ENCODE measurements at regions not wholly inside any gene's neighbourhood (a gene's known extent, or its start where the extent isn't known, plus 50 kb on each side); places are given as distances from the start of the nearest gene placed in this dataset.

DNA sequence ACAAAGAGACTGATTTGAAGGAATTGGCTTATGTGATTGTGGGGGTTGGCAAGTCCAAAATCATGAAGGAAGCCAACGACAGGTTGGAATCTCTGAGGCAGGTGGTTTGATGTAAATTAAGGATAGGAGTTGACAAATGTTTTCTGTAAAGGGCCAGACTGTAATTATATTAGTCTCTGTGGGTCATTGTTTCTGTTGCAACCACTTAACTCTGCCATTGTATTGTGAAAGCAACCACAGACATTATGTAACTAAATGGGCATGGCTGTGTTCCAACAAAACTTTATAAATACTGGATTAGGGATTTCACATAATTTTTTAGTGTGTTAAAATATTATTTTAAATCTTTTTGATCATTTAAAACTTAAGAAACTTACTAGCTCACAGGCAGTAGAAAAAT lies 199.2 kb upstream of the MYLIP start (continued):
- no peak for TF ChIP-seq CREB1 (CRISPR knock-in tag; IDR thresholded peaks at IDR 0.05; ENCODE audit: low read depth)

DNA sequence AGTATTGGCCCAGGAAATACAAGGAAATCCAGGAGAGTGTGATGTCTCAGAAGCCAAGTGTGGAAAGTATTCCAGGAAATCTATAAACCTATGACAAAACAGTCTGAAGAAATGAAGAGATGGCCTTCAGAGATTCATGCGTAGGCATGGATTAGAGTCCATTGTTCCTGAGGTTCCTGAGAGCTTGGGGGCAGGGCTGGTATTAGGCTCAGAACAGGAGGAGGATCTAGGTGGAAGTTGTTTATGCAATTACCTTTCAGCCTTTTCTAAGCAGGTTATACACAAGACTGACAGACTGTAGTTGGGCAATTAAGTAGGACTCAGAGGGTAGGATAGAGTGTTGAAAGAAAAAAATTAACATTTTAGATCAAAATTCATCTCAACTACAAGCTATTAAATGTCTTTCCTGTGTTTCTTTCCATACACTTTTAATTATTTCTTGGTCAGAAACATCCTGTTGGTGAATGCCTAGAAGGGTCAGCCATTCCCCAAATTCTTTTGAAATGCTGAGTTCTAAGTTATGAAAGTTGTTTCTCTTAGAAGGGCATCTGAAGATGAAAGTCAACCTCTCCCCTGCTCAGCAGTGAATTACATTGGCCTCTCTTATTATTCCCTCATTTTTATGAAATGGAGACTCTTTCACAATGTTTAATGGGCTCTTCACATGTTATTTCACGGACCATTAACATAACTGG lies 201.2 kb upstream of the MYLIP start:
- no peak overlapping the region for H3K4me3 Mint-ChIP-seq

DNA sequence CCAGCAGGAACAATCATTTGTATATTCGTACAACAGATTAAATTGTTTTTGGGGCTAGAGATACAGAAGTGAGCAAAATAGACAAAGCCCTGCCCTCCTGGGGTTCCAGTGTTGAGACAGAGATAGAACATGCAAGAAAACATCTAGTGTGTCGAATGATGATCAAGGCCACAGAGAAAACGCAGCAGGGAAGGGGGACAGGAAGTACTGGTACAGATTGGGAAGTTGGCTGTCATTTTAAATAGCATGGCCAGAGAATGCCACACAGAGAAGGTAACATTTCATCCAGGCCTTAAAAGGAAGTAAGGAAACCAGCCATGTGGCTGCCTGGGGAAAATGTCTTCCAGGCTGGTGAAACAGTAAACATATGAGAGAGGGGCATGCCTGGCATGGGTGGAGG lies 202.6 kb upstream of the MYLIP start:
- H3K4me1 Mint-ChIP-seq, result peaks cover 2% of the 10 kb centered on the region; the same call in 2 of the 3 replicates
- Histone ChIP-seq H3K9me2 (ENCODE audit: insufficient read depth) (peaks cover 24% of the 10 kb centered on the region), H3K27me3 (ENCODE audit: insufficient read depth) (no peaks in the 10 kb centered on the region), H3K27ac (ENCODE audit: low read depth) (no peak overlapping the region), H3K79me2 (replicated peaks; ENCODE audit: insufficient read depth) (no peaks in the 10 kb centered on the region), H3F3A (replicated peaks; ENCODE audit: low read depth) (no peaks in the 10 kb centered on the region), H4K20me1 (replicated peaks; ENCODE audit: insufficient read depth) (no peaks in the 10 kb centered on the region), H3K4me1 (ENCODE audit: insufficient read depth) (no peaks in the 10 kb centered on the region), H2AFZ (no peak overlapping the region), H3K4me2 (no peak overlapping the region), H3K36me3 (ENCODE audit: insufficient read depth) (0 out of 2 replicates have a peak, but pooled peaks cover 14% of the 10 kb centered on the region), H3K4me3 (no peak overlapping the region)
- H3K4me3 Mint-ChIP-seq, result no peak overlapping the region
- peaks cover 26% of the 10 kb centered on the region for H3K9me3 Mint-ChIP-seq
- no peak for DNase-seq (ENCODE audit: low spot score)
- peaks cover 27% of the 10 kb centered on the region for H3K36me3 Mint-ChIP-seq (ENCODE audit: low read depth)
- no peak for ATAC-seq
- H3K27me3 Mint-ChIP-seq (ENCODE audit: insufficient read depth, low read depth, poor library complexity), result peaks cover 9% of the 10 kb centered on the region
- H3K27ac Mint-ChIP-seq, result no peak overlapping the region
- TF ChIP-seq, protein P1, sequence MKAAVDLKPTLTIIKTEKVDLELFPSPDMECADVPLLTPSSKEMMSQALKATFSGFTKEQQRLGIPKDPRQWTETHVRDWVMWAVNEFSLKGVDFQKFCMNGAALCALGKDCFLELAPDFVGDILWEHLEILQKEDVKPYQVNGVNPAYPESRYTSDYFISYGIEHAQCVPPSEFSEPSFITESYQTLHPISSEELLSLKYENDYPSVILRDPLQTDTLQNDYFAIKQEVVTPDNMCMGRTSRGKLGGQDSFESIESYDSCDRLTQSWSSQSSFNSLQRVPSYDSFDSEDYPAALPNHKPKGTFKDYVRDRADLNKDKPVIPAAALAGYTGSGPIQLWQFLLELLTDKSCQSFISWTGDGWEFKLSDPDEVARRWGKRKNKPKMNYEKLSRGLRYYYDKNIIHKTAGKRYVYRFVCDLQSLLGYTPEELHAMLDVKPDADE (IDR thresholded peaks at IDR 0.05), result no peak
- no peak for TF ChIP-seq JUNB (IDR thresholded peaks at IDR 0.05; ENCODE audit: unreplicated experiment)
- TF ChIP-seq POLR2AphosphoS5 (IDR thresholded peaks at IDR 0.05; ENCODE audit: low read depth), result no peak

More for the DNA sequence above, 201.2 kb upstream of the MYLIP start:
- Mint-ChIP-seq H3K36me3 (ENCODE audit: low read depth) (peaks cover 40% of the 10 kb centered on the region), H3K27ac (no peak overlapping the region), H3K9me3 (peaks cover 40% of the 10 kb centered on the region), H3K27me3 (ENCODE audit: insufficient read depth, low read depth, poor library complexity) (peaks cover 11% of the 10 kb centered on the region), H3K4me1 (peaks cover 2% of the 10 kb centered on the region; the same call in 2 of the 3 replicates)
- Histone ChIP-seq H3K27ac (ENCODE audit: low read depth) (no peak overlapping the region), H2AFZ (no peak overlapping the region), H3K4me3 (no peak overlapping the region), H3K79me2 (replicated peaks; ENCODE audit: insufficient read depth) (no peaks in the 10 kb centered on the region), H4K20me1 (replicated peaks; ENCODE audit: insufficient read depth) (no peaks in the 10 kb centered on the region), H3K36me3 (ENCODE audit: insufficient read depth) (0 out of 2 replicates have a peak, but pooled peaks cover 14% of the 10 kb centered on the region), H3K27me3 (ENCODE audit: insufficient read depth) (no peaks in the 10 kb centered on the region), H3K9me2 (ENCODE audit: insufficient read depth) (peaks cover 18% of the 10 kb centered on the region), H3K4me2 (no peak overlapping the region), H3F3A (replicated peaks; ENCODE audit: low read depth) (no peaks in the 10 kb centered on the region), H3K4me1 (ENCODE audit: insufficient read depth) (no peaks in the 10 kb centered on the region)
- ATAC-seq (no peak), DNase-seq (ENCODE audit: low spot score) (no peak)
- no peak for TF ChIP-seq NANOG (IDR thresholded peaks at IDR 0.05; ENCODE audit: borderline replicate concordance)
- TF ChIP-seq, protein P2, sequence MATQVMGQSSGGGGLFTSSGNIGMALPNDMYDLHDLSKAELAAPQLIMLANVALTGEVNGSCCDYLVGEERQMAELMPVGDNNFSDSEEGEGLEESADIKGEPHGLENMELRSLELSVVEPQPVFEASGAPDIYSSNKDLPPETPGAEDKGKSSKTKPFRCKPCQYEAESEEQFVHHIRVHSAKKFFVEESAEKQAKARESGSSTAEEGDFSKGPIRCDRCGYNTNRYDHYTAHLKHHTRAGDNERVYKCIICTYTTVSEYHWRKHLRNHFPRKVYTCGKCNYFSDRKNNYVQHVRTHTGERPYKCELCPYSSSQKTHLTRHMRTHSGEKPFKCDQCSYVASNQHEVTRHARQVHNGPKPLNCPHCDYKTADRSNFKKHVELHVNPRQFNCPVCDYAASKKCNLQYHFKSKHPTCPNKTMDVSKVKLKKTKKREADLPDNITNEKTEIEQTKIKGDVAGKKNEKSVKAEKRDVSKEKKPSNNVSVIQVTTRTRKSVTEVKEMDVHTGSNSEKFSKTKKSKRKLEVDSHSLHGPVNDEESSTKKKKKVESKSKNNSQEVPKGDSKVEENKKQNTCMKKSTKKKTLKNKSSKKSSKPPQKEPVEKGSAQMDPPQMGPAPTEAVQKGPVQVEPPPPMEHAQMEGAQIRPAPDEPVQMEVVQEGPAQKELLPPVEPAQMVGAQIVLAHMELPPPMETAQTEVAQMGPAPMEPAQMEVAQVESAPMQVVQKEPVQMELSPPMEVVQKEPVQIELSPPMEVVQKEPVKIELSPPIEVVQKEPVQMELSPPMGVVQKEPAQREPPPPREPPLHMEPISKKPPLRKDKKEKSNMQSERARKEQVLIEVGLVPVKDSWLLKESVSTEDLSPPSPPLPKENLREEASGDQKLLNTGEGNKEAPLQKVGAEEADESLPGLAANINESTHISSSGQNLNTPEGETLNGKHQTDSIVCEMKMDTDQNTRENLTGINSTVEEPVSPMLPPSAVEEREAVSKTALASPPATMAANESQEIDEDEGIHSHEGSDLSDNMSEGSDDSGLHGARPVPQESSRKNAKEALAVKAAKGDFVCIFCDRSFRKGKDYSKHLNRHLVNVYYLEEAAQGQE (IDR thresholded peaks at IDR 0.05; ENCODE audit: unreplicated experiment), result no peak
